Prostate gland (tissue), 2 donors: ENCODE measurements at regions not wholly inside any gene's neighbourhood (a gene's known extent, or its start where the extent isn't known, plus 50 kb on each side); places are given as distances from the start of the nearest gene placed in this dataset.
"Not testable (repeated sequence)": the region's sequence is repeated elsewhere in the genome, so short reads cannot be mapped to it uniquely, and the experiment has no call there.

ENCODE experiments used
- CTCF ChIP-seq, 4 experiments: fragments of 200-600 bp in 2 of 4; fragments of 450-650 bp in 2 of 4; sonication (generic) in 2 of 4; IDR thresholded peaks; 1 replicate in 3 of 4; 2 replicates in 1 of 4; pipeline ENCODE4 v1.5.1; 2016 to 2019; ENCODE audit warnings: antibody characterized with exemption in 4 of 4, mild to moderate bottlenecking in 2 of 4, moderate library complexity in 2 of 4
- POLR2A ChIP-seq: fragments of 450-650 bp; IDR thresholded peaks from one replicate; pipeline ENCODE4 v1.6.1; 2016; ENCODE audit warnings: antibody characterized with exemption, mild to moderate bottlenecking

GRCh38 chr10:38437359-38437758, 343.2 kb downstream of the ZNF37A start:
- TF ChIP-seq CTCF (IDR thresholded peaks at IDR 0.05); POLR2A: not testable (repeated sequence)
